ENCODE measurements at regions not wholly inside any gene's neighbourhood (a gene's known extent, or its start where the extent isn't known, plus 50 kb on each side); places are given as distances from the start of the nearest gene placed in this dataset.

GRCh38 chr5:96070622-96071225 is 109.1 kb upstream of the ELL2 start:
- no peak for DNase-seq (ENCODE audit: low spot score)
- intact Hi-C loops (cut with DNase I), result no loop called here

- DNase-seq (ENCODE audit: low spot score), result no peak
- intact Hi-C loops (cut with DNase I), result loop anchor here in 1 of 2 donors (5.0 kb wide), 1 partner anchor 799 kb away; no protein-coding TSS in a partner anchor
These were observed 106.4 kb upstream of the ELL2 start for GRCh38 chr5:96067894-96068614.

- intact Hi-C loops (cut with DNase I), result loop anchor here in 1 of 2 donors (5.0 kb wide), 1 partner anchor 800 kb away; no protein-coding TSS in a partner anchor
- DNase-seq (ENCODE audit: low spot score), result no peak
These were observed 105.6 kb upstream of the ELL2 start for GRCh38 chr5:96067251-96067650.

- intact Hi-C loops (cut with DNase I), result loop anchor here in 1 of 2 donors (5.0 kb wide), 1 partner anchor 801 kb away; no protein-coding TSS in a partner anchor
- no peak for DNase-seq (ENCODE audit: low spot score)
These were observed 104.7 kb upstream of the ELL2 start for GRCh38 chr5:96066386-96066719.

- intact Hi-C loops (cut with DNase I), result loop anchor here in 1 of 2 donors (5.0 kb wide), 1 partner anchor 801 kb away; no protein-coding TSS in a partner anchor
- no peak for DNase-seq (ENCODE audit: low spot score)
These were observed 104.2 kb upstream of the ELL2 start for GRCh38 chr5:96065685-96066385.

GRCh38 chr5:96064877-96065276 is 103.2 kb upstream of the ELL2 start:
- no peak for DNase-seq (ENCODE audit: low spot score)
- intact Hi-C loops (cut with DNase I), result loop anchor here in 1 of 2 donors (5.0 kb wide), 1 partner anchor 802 kb away; no protein-coding TSS in a partner anchor

GRCh38 chr5:96062836-96063235 is 101.2 kb upstream of the ELL2 start:
- intact Hi-C loops (cut with DNase I), result no loop called here
- no peak for DNase-seq (ENCODE audit: low spot score)

GRCh38 chr5:96058084-96058483 is 96.4 kb upstream of the ELL2 start:
- intact Hi-C loops (cut with DNase I), result no loop called here
- no peak for DNase-seq (ENCODE audit: low spot score)

- intact Hi-C loops (cut with DNase I), result no loop called here
- DNase-seq (ENCODE audit: low spot score), result no peak
These were observed 92.8 kb upstream of the ELL2 start for GRCh38 chr5:96054311-96055030.

- no peak for DNase-seq (ENCODE audit: low spot score)
- intact Hi-C loops (cut with DNase I), result no loop called here
These were observed 91.5 kb upstream of the ELL2 start for GRCh38 chr5:96053063-96053735.

- no peak for DNase-seq (ENCODE audit: low spot score)
- intact Hi-C loops (cut with DNase I), result no loop called here
These were observed 90.7 kb upstream of the ELL2 start for GRCh38 chr5:96052374-96052773.

- intact Hi-C loops (cut with DNase I), result no loop called here
- no peak for DNase-seq (ENCODE audit: low spot score)
These were observed 89.8 kb upstream of the ELL2 start for GRCh38 chr5:96051401-96051830.

- no peak for DNase-seq (ENCODE audit: low spot score)
- intact Hi-C loops (cut with DNase I), result no loop called here
These were observed 88.7 kb upstream of the ELL2 start for GRCh38 chr5:96050273-96050880.

- no peak for DNase-seq (ENCODE audit: low spot score)
- intact Hi-C loops (cut with DNase I), result no loop called here
These were observed 88.0 kb upstream of the ELL2 start for GRCh38 chr5:96049398-96050272.

GRCh38 chr5:96048763-96049162 is 87.1 kb upstream of the ELL2 start:
- intact Hi-C loops (cut with DNase I), result no loop called here
- no peak for DNase-seq (ENCODE audit: low spot score)

- DNase-seq (ENCODE audit: low spot score), result no peak
- intact Hi-C loops (cut with DNase I), result no loop called here
These were observed 84.2 kb upstream of the ELL2 start for GRCh38 chr5:96045888-96046287.

- intact Hi-C loops (cut with DNase I), result no loop called here
- no peak for DNase-seq (ENCODE audit: low spot score)
These were observed 81.8 kb upstream of the ELL2 start for GRCh38 chr5:96043446-96043845.

GRCh38 chr5:96037128-96037527 is 75.5 kb upstream of the ELL2 start:
- intact Hi-C loops (cut with DNase I), result no loop called here
- no peak for DNase-seq (ENCODE audit: low spot score)
